ENCODE measurements at regions not wholly inside any gene's neighbourhood (a gene's known extent, or its start where the extent isn't known, plus 50 kb on each side); places are given as distances from the start of the nearest gene placed in this dataset.
A peak's percentile ranks its signal among the peaks of the same experiment; 100 is the strongest.

DNA sequence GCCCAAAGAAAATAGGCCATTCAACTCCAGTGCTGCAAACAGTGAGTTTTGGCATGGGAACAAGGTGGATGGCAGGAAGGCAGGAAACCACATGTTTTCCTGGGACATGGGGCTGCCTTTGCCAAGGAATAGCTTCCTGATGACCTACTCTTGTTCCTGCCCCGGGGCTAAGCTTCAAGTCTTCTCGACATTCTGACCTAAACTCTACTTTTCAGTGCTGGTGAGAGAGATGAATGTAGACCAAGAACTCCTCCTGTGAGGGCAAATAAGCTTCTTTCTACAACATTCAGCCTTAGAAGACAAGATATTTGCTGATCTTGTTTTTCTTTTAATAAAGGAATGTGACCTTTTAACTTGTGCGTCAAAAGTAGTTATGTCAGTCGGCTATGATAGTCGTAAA, 199.0 kb downstream of the GPR37 start:
- no peak overlapping the region for H3K27ac ChIP-seq (ENCODE audit: low read depth)
- ATAC-seq: peak; percentile 22; the same call in 1 of the 3 replicates

More for the DNA sequence above, 199.0 kb downstream of the GPR37 start:
- TF ChIP-seq, protein P1, sequence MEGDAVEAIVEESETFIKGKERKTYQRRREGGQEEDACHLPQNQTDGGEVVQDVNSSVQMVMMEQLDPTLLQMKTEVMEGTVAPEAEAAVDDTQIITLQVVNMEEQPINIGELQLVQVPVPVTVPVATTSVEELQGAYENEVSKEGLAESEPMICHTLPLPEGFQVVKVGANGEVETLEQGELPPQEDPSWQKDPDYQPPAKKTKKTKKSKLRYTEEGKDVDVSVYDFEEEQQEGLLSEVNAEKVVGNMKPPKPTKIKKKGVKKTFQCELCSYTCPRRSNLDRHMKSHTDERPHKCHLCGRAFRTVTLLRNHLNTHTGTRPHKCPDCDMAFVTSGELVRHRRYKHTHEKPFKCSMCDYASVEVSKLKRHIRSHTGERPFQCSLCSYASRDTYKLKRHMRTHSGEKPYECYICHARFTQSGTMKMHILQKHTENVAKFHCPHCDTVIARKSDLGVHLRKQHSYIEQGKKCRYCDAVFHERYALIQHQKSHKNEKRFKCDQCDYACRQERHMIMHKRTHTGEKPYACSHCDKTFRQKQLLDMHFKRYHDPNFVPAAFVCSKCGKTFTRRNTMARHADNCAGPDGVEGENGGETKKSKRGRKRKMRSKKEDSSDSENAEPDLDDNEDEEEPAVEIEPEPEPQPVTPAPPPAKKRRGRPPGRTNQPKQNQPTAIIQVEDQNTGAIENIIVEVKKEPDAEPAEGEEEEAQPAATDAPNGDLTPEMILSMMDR (conservative IDR thresholded peaks at IDR 0.05; ENCODE audit: low read depth in 2 of 2): no peak
- no peak for TF ChIP-seq JUNB (IDR thresholded peaks at IDR 0.05; ENCODE audit: unreplicated experiment)
- TF ChIP-seq, protein P2, sequence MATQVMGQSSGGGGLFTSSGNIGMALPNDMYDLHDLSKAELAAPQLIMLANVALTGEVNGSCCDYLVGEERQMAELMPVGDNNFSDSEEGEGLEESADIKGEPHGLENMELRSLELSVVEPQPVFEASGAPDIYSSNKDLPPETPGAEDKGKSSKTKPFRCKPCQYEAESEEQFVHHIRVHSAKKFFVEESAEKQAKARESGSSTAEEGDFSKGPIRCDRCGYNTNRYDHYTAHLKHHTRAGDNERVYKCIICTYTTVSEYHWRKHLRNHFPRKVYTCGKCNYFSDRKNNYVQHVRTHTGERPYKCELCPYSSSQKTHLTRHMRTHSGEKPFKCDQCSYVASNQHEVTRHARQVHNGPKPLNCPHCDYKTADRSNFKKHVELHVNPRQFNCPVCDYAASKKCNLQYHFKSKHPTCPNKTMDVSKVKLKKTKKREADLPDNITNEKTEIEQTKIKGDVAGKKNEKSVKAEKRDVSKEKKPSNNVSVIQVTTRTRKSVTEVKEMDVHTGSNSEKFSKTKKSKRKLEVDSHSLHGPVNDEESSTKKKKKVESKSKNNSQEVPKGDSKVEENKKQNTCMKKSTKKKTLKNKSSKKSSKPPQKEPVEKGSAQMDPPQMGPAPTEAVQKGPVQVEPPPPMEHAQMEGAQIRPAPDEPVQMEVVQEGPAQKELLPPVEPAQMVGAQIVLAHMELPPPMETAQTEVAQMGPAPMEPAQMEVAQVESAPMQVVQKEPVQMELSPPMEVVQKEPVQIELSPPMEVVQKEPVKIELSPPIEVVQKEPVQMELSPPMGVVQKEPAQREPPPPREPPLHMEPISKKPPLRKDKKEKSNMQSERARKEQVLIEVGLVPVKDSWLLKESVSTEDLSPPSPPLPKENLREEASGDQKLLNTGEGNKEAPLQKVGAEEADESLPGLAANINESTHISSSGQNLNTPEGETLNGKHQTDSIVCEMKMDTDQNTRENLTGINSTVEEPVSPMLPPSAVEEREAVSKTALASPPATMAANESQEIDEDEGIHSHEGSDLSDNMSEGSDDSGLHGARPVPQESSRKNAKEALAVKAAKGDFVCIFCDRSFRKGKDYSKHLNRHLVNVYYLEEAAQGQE (IDR thresholded peaks at IDR 0.05; ENCODE audit: unreplicated experiment): no peak
- no peak for TF ChIP-seq STAT1 (IDR thresholded peaks at IDR 0.05; ENCODE audit: unreplicated experiment)
- TF ChIP-seq, protein P3, sequence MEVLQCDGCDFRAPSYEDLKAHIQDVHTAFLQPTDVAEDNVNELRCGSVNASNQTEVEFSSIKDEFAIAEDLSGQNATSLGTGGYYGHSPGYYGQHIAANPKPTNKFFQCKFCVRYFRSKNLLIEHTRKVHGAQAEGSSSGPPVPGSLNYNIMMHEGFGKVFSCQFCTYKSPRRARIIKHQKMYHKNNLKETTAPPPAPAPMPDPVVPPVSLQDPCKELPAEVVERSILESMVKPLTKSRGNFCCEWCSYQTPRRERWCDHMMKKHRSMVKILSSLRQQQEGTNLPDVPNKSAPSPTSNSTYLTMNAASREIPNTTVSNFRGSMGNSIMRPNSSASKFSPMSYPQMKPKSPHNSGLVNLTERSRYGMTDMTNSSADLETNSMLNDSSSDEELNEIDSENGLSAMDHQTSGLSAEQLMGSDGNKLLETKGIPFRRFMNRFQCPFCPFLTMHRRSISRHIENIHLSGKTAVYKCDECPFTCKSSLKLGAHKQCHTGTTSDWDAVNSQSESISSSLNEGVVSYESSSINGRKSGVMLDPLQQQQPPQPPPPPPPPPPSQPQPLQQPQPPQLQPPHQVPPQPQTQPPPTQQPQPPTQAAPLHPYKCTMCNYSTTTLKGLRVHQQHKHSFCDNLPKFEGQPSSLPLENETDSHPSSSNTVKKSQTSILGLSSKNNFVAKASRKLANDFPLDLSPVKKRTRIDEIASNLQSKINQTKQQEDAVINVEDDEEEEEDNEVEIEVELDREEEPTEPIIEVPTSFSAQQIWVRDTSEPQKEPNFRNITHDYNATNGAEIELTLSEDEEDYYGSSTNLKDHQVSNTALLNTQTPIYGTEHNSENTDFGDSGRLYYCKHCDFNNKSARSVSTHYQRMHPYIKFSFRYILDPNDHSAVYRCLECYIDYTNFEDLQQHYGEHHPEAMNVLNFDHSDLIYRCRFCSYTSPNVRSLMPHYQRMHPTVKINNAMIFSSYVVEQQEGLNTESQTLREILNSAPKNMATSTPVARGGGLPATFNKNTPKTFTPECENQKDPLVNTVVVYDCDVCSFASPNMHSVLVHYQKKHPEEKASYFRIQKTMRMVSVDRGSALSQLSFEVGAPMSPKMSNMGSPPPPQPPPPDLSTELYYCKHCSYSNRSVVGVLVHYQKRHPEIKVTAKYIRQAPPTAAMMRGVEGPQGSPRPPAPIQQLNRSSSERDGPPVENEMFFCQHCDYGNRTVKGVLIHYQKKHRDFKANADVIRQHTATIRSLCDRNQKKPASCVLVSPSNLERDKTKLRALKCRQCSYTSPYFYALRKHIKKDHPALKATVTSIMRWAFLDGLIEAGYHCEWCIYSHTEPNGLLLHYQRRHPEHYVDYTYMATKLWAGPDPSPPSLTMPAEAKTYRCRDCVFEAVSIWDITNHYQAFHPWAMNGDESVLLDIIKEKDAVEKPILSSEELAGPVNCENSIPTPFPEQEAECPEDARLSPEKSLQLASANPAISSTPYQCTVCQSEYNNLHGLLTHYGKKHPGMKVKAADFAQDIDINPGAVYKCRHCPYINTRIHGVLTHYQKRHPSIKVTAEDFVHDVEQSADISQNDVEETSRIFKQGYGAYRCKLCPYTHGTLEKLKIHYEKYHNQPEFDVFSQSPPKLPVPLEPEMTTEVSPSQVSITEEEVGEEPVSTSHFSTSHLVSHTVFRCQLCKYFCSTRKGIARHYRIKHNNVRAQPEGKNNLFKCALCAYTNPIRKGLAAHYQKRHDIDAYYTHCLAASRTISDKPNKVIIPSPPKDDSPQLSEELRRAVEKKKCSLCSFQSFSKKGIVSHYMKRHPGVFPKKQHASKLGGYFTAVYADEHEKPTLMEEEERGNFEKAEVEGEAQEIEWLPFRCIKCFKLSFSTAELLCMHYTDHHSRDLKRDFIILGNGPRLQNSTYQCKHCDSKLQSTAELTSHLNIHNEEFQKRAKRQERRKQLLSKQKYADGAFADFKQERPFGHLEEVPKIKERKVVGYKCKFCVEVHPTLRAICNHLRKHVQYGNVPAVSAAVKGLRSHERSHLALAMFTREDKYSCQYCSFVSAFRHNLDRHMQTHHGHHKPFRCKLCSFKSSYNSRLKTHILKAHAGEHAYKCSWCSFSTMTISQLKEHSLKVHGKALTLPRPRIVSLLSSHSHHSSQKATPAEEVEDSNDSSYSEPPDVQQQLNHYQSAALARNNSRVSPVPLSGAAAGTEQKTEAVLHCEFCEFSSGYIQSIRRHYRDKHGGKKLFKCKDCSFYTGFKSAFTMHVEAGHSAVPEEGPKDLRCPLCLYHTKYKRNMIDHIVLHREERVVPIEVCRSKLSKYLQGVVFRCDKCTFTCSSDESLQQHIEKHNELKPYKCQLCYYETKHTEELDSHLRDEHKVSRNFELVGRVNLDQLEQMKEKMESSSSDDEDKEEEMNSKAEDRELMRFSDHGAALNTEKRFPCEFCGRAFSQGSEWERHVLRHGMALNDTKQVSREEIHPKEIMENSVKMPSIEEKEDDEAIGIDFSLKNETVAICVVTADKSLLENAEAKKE (CRISPR knock-in tag; IDR thresholded peaks at IDR 0.05): no peak
- TF ChIP-seq, protein P4, sequence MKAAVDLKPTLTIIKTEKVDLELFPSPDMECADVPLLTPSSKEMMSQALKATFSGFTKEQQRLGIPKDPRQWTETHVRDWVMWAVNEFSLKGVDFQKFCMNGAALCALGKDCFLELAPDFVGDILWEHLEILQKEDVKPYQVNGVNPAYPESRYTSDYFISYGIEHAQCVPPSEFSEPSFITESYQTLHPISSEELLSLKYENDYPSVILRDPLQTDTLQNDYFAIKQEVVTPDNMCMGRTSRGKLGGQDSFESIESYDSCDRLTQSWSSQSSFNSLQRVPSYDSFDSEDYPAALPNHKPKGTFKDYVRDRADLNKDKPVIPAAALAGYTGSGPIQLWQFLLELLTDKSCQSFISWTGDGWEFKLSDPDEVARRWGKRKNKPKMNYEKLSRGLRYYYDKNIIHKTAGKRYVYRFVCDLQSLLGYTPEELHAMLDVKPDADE (IDR thresholded peaks at IDR 0.05): no peak
- no peak for TF ChIP-seq NANOG (IDR thresholded peaks at IDR 0.05; ENCODE audit: borderline replicate concordance)
- TF ChIP-seq POLR2AphosphoS5 (IDR thresholded peaks at IDR 0.05; ENCODE audit: low read depth): no peak
- TF ChIP-seq ZNF331 (CRISPR knock-in tag; IDR thresholded peaks at IDR 0.05; ENCODE audit: low read depth): no peak
- H2AFZ ChIP-seq: no peak overlapping the region
- no peaks in the 10 kb centered on the region for H3K4me1 ChIP-seq (ENCODE audit: insufficient read depth)
- peak; percentile 27 for DNase-seq (ENCODE audit: low spot score)
- no peaks in the 10 kb centered on the region for H3K9me2 ChIP-seq (ENCODE audit: insufficient read depth)
- H3K4me3 Mint-ChIP-seq: no peak overlapping the region
- no peaks in the 10 kb centered on the region for H3K9me3 Mint-ChIP-seq
- H3K4me3 ChIP-seq: no peak overlapping the region
- H3K36me3 Mint-ChIP-seq (ENCODE audit: low read depth): no peaks in the 10 kb centered on the region
- no peaks in the 10 kb centered on the region for H4K20me1 ChIP-seq (replicated peaks; ENCODE audit: insufficient read depth)
- H3K27me3 ChIP-seq (ENCODE audit: insufficient read depth): no peaks in the 10 kb centered on the region
- peaks cover 3% of the 10 kb centered on the region; the same call in 1 of the 3 replicates for H3K4me1 Mint-ChIP-seq
- H3K79me2 ChIP-seq (replicated peaks; ENCODE audit: insufficient read depth): no peaks in the 10 kb centered on the region
- H3K4me2 ChIP-seq: no peak overlapping the region
- no peaks in the 10 kb centered on the region for H3K36me3 ChIP-seq (ENCODE audit: insufficient read depth)
- H3F3A ChIP-seq (replicated peaks; ENCODE audit: low read depth): no peaks in the 10 kb centered on the region
- no peak overlapping the region; the same call in 1 of the 2 replicates for H3K27ac Mint-ChIP-seq
- no peaks in the 10 kb centered on the region for H3K27me3 Mint-ChIP-seq (ENCODE audit: insufficient read depth, low read depth, poor library complexity)

Measured in GM23338 (cell line).